ENCODE measurements at regions not wholly inside any gene's neighbourhood (a gene's known extent, or its start where the extent isn't known, plus 50 kb on each side); places are given as distances from the start of the nearest gene placed in this dataset.

DNA sequence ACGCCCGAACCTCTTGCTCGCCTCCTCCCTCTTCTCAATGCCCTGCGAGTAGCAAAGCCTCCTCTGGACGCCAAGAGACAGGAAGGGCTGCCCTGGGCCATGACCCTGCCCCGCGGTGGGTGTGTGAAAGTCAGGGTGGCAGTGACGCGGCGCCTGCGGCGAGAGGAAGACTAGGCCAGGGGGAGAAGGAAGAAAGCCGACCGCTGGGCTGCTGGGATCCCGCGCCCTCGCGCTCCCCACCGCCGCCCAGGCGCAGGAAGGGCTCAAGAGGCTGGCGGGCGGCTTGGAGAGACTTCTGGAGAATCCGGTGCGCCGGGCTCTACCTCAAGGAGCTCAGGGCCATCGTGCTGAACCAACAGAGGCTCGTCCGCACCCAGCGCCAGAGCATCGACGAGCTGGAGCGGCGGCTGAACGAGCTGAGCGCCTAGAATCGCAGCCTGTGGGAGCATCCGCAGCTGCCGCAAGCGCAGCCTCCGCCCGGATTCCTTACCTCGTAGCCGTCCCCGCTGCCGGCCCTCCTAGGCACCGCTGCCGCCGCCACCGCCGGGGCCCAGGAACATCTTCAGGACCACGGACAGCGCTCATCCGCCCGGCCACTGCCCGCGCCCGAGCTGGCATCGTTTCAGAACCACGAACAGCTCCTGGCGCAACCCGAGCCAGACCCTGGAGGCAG lies 105.0 kb upstream of the PRB2 start:
- Mint-ChIP-seq H3K4me1 (no peaks in the 10 kb centered on the region), H3K36me3 (ENCODE audit: low read depth) (no peaks in the 10 kb centered on the region), H3K9me3 (no peaks in the 10 kb centered on the region), H3K4me3 (no peak overlapping the region), H3K27me3 (peaks cover 28% of the 10 kb centered on the region), H3K27ac (no peak overlapping the region)
- peak; percentile 78 for DNase-seq
- ChIA-PET POLR2A (interaction anchor here (1.1 kb wide), 1 partner anchor 45 kb away, joined by 4 read pairs; no protein-coding TSS in a partner anchor), CTCF (interaction anchor here (1.0 to 2.1 kb wide), 2 partner anchors 12 to 45 kb away, joined by 4 to 7 read pairs; no protein-coding TSS in a partner anchor)

DNA sequence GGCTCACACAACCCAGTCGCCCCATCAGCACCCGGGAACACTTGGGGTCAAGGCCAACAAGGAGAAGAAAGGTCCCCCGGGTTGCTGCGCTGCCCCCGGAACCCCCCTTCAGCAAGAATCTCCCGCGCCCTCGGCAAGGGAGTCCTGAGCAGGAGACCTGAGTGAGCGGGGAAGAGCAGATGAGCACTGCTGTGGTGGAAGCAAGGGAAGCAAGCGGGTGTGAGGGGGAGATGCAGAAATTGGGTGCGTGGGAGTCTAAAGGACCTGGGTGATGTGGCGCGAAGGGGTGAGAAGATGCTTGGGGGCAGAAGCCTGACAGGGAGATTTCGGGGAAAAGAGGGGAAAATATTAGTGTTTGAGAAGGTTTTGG lies 105.5 kb upstream of the PRB2 start:
- H3K4me3 Mint-ChIP-seq = no peak overlapping the region
- ChIA-PET CTCF (interaction anchor here (1.0 to 2.1 kb wide), 2 partner anchors 13 to 45 kb away, joined by 4 to 7 read pairs; no protein-coding TSS in a partner anchor), POLR2A (interaction anchor here (1.1 kb wide), 1 partner anchor 45 kb away, joined by 4 read pairs; no protein-coding TSS in a partner anchor)
- H3K27me3 Mint-ChIP-seq = peaks cover 28% of the 10 kb centered on the region
- no peaks in the 10 kb centered on the region for H3K9me3 Mint-ChIP-seq
- H3K27ac Mint-ChIP-seq = no peak overlapping the region
- H3K4me1 Mint-ChIP-seq = no peaks in the 10 kb centered on the region
- H3K36me3 Mint-ChIP-seq (ENCODE audit: low read depth) = no peaks in the 10 kb centered on the region
- no peak for DNase-seq

DNA sequence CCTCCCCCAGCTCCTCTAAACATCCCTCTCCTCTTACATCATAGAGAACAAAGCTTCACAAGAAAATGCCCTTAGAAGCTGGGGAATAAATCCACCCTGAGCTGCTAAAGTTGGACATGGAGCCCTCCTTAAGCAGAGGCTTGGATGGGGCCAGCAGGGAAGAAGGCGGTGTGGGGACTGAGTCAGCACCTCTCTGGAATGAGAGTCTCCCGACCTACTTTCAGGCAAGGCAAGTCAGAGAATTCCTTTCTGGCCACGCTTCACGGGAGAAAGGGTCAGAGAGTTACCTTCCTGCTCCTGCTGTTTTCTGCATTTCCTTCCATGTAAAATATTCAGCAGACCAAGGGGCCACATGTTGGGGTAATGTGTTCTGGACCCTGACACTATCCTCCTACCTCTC lies 113.3 kb upstream of the PRB2 start:
- no peaks in the 10 kb centered on the region for H3K4me1 Mint-ChIP-seq
- POLR2A ChIA-PET = no interaction called here
- H3K9me3 Mint-ChIP-seq = no peaks in the 10 kb centered on the region
- H3K36me3 Mint-ChIP-seq (ENCODE audit: low read depth) = no peaks in the 10 kb centered on the region
- peaks cover 8% of the 10 kb centered on the region for H3K27me3 Mint-ChIP-seq
- no peak overlapping the region for H3K27ac Mint-ChIP-seq
- H3K4me3 Mint-ChIP-seq = no peak overlapping the region
- no peak for DNase-seq
- CTCF ChIA-PET = no interaction called here

DNA sequence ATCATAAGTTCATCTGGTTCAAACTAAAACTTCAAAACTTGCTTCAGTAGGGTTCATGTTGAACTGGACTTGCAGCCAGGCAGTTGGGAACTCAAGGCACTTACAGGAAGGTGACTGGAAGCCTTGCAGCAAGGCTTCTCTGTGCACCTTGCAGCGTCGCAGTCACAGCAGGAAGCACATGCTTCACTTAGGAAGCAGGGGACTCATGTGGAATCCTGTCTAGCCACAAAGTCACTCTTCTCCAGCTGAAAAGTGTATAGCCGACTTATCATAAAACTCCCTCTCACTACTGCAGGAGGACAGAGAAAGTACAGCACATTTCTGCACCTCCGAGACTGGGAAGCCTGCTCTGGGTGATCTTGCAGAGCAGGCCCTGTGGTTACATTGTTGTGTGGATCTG lies 114.0 kb upstream of the PRB2 start:
- DNase-seq = no peak
- Mint-ChIP-seq H3K27me3 (peaks cover 8% of the 10 kb centered on the region), H3K36me3 (ENCODE audit: low read depth) (no peaks in the 10 kb centered on the region), H3K4me1 (no peaks in the 10 kb centered on the region), H3K9me3 (no peaks in the 10 kb centered on the region), H3K27ac (no peak overlapping the region), H3K4me3 (no peak overlapping the region)
- CTCF ChIA-PET = no interaction called here
- POLR2A ChIA-PET = no interaction called here

DNA sequence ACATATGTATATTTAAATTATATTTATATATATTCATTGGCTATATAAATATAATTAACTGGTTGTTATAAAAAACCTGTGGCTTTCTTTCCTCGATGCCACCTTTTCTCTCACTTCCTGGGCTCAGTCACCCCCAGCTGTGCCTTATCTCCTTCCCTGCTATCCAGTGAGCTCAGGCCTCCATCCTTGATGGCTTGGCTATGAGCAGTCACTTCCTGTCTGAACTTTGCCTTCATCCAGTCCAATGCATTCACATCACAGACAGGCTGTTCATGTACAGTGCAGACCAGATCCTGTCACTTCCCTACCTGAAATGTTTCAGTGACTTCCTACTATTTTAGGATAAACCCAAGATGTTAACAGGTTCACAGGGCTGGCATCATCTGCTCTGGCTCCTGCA lies 115.3 kb upstream of the PRB2 start:
- Mint-ChIP-seq H3K4me3 (no peak overlapping the region), H3K4me1 (no peaks in the 10 kb centered on the region), H3K9me3 (no peaks in the 10 kb centered on the region), H3K27me3 (peaks cover 6% of the 10 kb centered on the region), H3K27ac (no peak overlapping the region), H3K36me3 (ENCODE audit: low read depth) (no peaks in the 10 kb centered on the region)
- POLR2A ChIA-PET = no interaction called here
- CTCF ChIA-PET = no interaction called here
- DNase-seq = no peak

DNA sequence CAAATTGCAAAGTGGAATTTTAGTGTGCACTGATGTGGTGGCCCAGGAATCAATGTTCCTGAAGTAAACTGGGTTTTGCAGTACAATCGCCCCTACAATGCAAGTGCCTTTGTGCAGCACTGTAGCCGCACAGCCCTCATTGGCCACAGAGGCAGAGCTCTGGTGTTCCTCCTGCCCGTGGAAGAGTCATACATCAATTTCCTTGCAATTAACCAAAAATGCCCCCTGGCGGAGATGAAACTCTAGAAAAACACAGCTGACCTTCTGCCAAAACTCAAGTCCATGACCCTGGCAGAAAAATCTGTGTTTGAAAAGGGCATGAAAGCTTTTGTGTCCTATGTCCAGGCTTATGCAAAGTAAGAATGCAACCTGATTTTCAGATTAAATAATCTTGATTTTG lies 117.9 kb upstream of the PRB2 start:
- Mint-ChIP-seq H3K27ac (no peak overlapping the region), H3K4me1 (no peaks in the 10 kb centered on the region), H3K4me3 (no peak overlapping the region), H3K9me3 (no peaks in the 10 kb centered on the region), H3K36me3 (ENCODE audit: low read depth) (no peaks in the 10 kb centered on the region), H3K27me3 (peaks cover 11% of the 10 kb centered on the region)
- ChIA-PET CTCF (interaction anchor here (1.0 kb wide), 1 partner anchor 316 kb away, joined by 3 read pairs; no protein-coding TSS in a partner anchor), POLR2A (no interaction called here)
- DNase-seq = no peak

DNA sequence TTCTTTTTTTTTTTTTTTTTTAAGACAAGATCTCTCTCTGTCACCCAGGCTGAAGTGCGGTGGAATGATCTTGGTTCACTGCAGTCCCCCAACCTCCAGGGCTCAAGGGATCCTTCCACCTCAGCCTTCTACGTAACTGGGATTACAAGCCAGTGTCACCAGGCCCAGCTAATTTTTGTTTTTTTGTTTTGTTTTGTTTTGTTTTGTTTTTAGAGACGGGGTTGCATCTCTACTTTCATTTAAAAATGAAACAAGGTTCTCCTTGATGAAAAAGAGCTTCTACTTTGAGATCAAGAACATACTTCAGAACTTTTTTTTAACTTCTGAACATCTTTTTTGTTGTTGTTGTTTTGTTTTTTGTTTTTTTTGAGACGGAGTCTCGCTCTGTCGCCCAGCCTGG lies 121.7 kb upstream of the PRB2 start:
- Mint-ChIP-seq H3K4me3 (no peak overlapping the region), H3K4me1 (no peaks in the 10 kb centered on the region), H3K9me3 (no peaks in the 10 kb centered on the region), H3K27me3 (peaks cover 21% of the 10 kb centered on the region), H3K36me3 (ENCODE audit: low read depth) (no peaks in the 10 kb centered on the region), H3K27ac (no peak overlapping the region)
- POLR2A ChIA-PET = no interaction called here
- DNase-seq = no peak
- CTCF ChIA-PET = interaction anchor here (0.6 kb wide), 1 partner anchor 858 kb away, joined by 3 read pairs; no protein-coding TSS in a partner anchor

DNA sequence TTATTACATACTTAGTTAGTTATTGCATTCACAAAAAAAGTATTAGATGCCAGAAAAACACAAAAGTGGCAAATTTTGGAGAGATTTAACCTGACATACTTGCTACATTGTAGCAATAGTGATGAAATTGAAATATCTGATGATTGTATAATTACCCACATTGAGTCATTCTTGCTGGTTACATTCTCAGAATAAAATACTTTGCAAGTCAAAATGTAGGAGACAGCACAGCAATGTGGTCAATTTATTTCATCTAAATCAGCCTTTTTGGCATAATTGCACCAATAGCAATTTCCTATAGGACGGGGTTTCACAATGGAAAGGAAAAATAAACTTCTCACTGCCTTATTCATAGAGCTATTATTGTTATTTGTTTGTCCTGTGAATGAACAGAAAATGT lies 125.0 kb upstream of the ETV6 start:
- ChIA-PET CTCF (no interaction called here), POLR2A (no interaction called here)
- Mint-ChIP-seq H3K4me3 (no peak overlapping the region), H3K9me3 (no peaks in the 10 kb centered on the region), H3K36me3 (ENCODE audit: low read depth) (no peaks in the 10 kb centered on the region), H3K27me3 (peaks cover 18% of the 10 kb centered on the region), H3K4me1 (no peaks in the 10 kb centered on the region), H3K27ac (no peak overlapping the region)
- no peak for DNase-seq

DNA sequence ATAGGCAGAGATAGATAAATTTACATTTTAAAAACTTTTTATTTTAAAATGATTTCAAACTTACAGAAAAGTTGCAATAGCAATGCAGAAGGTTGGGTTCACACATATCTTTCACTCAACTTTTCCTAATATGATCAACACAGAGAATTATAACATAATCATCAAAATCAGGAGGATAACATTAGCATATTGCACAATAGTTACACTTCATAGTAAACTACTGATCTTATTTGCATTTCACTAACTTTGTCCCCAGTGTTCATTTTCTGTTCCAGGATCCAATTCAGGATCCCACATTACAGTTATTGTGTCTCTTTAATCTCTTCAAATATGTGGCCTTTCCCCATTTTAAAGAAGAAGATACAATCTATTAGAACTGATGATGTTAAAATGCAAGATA lies 115.4 kb upstream of the ETV6 start:
- Mint-ChIP-seq H3K27ac (no peak overlapping the region), H3K36me3 (ENCODE audit: low read depth) (no peaks in the 10 kb centered on the region), H3K4me3 (no peak overlapping the region), H3K9me3 (no peaks in the 10 kb centered on the region), H3K4me1 (no peaks in the 10 kb centered on the region), H3K27me3 (peaks cover 25% of the 10 kb centered on the region)
- CTCF ChIA-PET = no interaction called here
- no peak for DNase-seq
- POLR2A ChIA-PET = no interaction called here

DNA sequence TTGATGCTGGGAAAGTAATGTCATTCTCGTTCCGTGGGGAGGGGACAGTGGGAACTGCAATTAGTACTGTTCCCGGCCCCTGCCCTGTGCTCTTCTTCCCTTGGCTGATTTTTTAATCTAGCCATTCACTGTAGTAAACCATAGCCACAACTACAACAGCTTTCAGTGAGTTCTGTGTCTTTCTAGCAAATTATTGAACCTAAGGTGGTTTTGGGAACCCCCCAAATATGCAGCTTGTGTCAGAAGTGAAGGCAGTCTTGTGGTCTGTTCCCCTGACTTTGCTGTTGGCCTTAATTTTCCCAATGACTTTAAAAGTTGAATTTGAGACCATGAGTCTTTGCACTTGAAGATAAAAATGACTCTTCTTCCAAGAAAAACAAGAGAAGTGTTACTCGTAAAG lies 114.3 kb upstream of the ETV6 start:
- Mint-ChIP-seq H3K9me3 (no peaks in the 10 kb centered on the region), H3K27me3 (peaks cover 18% of the 10 kb centered on the region), H3K4me1 (no peaks in the 10 kb centered on the region), H3K36me3 (ENCODE audit: low read depth) (no peaks in the 10 kb centered on the region), H3K27ac (no peak overlapping the region), H3K4me3 (no peak overlapping the region)
- CTCF ChIA-PET = no interaction called here
- POLR2A ChIA-PET = no interaction called here
- DNase-seq = no peak

DNA sequence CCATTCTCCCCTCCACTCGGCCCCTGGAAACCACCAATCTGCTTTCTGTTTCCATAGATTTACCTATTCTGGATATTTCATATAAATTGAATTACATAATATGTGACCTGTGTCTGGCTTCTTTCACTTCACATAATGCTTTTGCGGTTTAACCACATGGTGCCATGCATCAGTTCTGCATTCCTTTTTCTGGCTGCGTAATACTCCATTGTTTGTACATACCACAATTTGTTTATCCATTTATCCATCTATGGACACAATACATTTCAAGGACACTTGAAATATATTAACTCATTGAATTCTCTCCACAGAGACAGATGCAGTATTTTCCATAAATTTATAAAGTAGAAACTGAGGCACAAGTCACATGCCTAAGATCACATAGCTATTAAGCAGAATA lies 110.3 kb upstream of the ETV6 start:
- Mint-ChIP-seq H3K27me3 (no peaks in the 10 kb centered on the region), H3K4me1 (peaks cover 9% of the 10 kb centered on the region), H3K36me3 (ENCODE audit: low read depth) (no peaks in the 10 kb centered on the region), H3K4me3 (no peak overlapping the region), H3K27ac (no peak overlapping the region), H3K9me3 (no peaks in the 10 kb centered on the region)
- CTCF ChIA-PET = no interaction called here
- DNase-seq = no peak
- POLR2A ChIA-PET = no interaction called here

DNA sequence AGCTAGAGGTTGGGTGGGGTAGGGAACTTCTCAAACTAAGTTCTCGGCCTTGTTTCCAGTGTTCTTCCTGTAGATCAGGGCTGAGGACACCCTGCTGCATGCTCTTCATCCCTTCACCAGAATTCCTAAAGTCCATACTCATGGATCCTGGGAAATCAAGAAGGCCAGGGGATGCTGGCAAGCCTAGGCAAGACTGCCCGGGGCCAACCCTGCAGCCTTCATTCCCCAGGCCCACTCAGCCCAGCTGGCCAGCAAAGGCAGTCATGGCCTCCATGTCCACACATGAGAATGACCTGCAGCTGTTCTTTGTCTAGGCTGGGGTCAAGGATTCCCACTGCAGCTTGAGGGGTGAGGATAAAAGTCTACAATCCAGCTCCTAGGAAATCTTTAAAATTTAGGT lies 109.3 kb upstream of the ETV6 start:
- Mint-ChIP-seq H3K4me3 (no peak overlapping the region), H3K4me1 (peaks cover 19% of the 10 kb centered on the region), H3K36me3 (ENCODE audit: low read depth) (no peaks in the 10 kb centered on the region), H3K9me3 (no peaks in the 10 kb centered on the region), H3K27me3 (no peaks in the 10 kb centered on the region), H3K27ac (no peak overlapping the region)
- ChIA-PET POLR2A (no interaction called here), CTCF (no interaction called here)
- no peak for DNase-seq

DNA sequence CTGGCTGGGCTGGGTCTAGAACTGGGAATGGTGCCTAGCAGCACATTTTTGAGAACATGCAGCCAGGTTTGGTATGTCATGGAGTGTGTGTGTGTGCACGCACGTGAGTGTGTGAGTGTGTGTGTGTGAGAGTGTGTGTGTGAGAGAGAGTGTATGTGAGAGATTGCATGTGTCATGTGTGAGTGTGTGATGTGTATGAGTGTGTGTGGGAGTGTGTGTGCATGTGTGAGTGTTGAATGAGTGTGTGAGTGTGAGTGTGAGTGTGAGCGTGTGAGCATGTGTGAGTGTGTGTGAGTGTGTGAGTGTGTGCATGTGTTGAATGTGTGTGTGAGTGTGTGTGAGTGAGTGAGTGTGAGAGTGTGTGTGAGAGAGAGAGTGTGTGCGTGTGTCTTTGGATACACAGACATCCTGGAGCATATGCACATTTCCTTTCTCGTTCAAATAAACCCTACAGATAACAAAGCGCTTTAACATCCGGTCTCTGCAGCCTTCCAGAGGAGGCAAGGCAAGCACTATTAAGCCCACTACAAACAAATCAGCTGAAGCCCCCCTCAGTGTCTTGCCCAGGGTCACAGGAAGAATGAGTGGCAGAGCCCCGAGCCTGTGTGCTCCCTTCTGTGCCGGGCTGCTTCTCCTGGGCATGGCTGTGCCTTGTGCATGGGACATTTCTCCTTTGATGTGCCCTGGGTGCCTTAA lies 108.7 kb upstream of the ETV6 start:
- H3K36me3 Mint-ChIP-seq (ENCODE audit: low read depth) = no peaks in the 10 kb centered on the region
- no peaks in the 10 kb centered on the region for H3K27me3 Mint-ChIP-seq
- H3K4me1 Mint-ChIP-seq = peaks cover 25% of the 10 kb centered on the region
- no peak for DNase-seq
- H3K9me3 Mint-ChIP-seq = no peaks in the 10 kb centered on the region
- H3K27ac Mint-ChIP-seq = no peak overlapping the region
- ChIA-PET POLR2A (no interaction called here), CTCF (no interaction called here)
- H3K4me3 Mint-ChIP-seq = no peak overlapping the region

DNA sequence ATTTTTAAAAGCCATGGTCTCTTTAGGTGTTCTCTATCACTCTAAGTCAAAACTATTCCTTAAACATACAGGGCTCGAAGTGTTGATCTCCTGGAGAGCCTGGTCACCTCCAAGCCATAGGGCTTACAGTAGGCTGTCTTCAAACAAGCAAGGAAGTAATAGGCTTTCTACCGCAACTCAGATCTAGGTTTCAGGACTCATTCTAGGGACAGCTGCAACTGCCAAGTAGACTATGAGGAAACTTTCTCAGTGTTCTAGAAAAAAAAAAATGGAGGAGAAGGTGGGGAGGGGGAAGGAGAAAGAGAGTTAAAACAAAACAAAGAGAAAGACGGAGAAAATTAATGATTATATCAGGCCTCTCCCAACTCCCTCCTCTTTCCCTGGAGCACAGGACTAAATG lies 106.9 kb upstream of the ETV6 start:
- H3K27ac Mint-ChIP-seq = no peak overlapping the region
- H3K36me3 Mint-ChIP-seq (ENCODE audit: low read depth) = no peaks in the 10 kb centered on the region
- ChIA-PET CTCF (interaction anchor here (1.4 kb wide), 1 partner anchor 490 kb away, joined by 4 read pairs; no protein-coding TSS in a partner anchor), POLR2A (no interaction called here)
- no peaks in the 10 kb centered on the region for H3K27me3 Mint-ChIP-seq
- H3K9me3 Mint-ChIP-seq = no peaks in the 10 kb centered on the region
- no peak for DNase-seq
- H3K4me3 Mint-ChIP-seq = no peak overlapping the region
- peaks cover 36% of the 10 kb centered on the region for H3K4me1 Mint-ChIP-seq
